ENCODE measurements at regions not wholly inside any gene's neighbourhood (a gene's known extent, or its start where the extent isn't known, plus 50 kb on each side); places are given as distances from the start of the nearest gene placed in this dataset.
A peak's percentile ranks its signal among the peaks of the same experiment; 100 is the strongest.
"Not testable (repeated sequence)": the region's sequence is repeated elsewhere in the genome, so short reads cannot be mapped to it uniquely, and the experiment has no call there.

- no peak for DNase-seq (ENCODE audit: low spot score)
Observed at GRCh38 chr17:72452286-72453173, 331.7 kb downstream of the SOX9 start.

GRCh38 chr17:72454342-72454741 is 333.5 kb downstream of the SOX9 start:
- no peak for DNase-seq (ENCODE audit: low spot score)

- no peak for DNase-seq (ENCODE audit: low spot score)
Observed at GRCh38 chr17:72455562-72455961, 334.7 kb downstream of the SOX9 start.

- no peak for DNase-seq (ENCODE audit: low spot score)
Observed at GRCh38 chr17:72456075-72456474, 335.3 kb downstream of the SOX9 start.

GRCh38 chr17:72457712-72458111 is 336.9 kb downstream of the SOX9 start:
- no peak for DNase-seq (ENCODE audit: low spot score)

- no peak for DNase-seq (ENCODE audit: low spot score)
Observed at GRCh38 chr17:72458301-72458700, 337.5 kb downstream of the SOX9 start.

GRCh38 chr17:72460711-72461110 is 339.9 kb downstream of the SOX9 start:
- no peak for DNase-seq (ENCODE audit: low spot score)

GRCh38 chr17:72461757-72462156 is 340.9 kb downstream of the SOX9 start:
- no peak for DNase-seq (ENCODE audit: low spot score)

- DNase-seq (ENCODE audit: low spot score), result no peak
Observed at GRCh38 chr17:72462407-72462806, 341.6 kb downstream of the SOX9 start.

- no peak for DNase-seq (ENCODE audit: low spot score)
Observed at GRCh38 chr17:72462814-72463213, 342.0 kb downstream of the SOX9 start.

- no peak for DNase-seq (ENCODE audit: low spot score)
Observed at GRCh38 chr17:72463287-72464102, 342.7 kb downstream of the SOX9 start.

GRCh38 chr17:72464221-72464620 is 343.4 kb downstream of the SOX9 start:
- not testable (repeated sequence) for DNase-seq (ENCODE audit: low spot score)

- peak; percentile 78 for DNase-seq (ENCODE audit: low spot score)
Observed at GRCh38 chr17:72465191-72466024, 344.6 kb downstream of the SOX9 start.

- no peak for DNase-seq (ENCODE audit: low spot score)
Observed at GRCh38 chr17:72466199-72466598, 345.4 kb downstream of the SOX9 start.

GRCh38 chr17:72466606-72467005 is 345.8 kb downstream of the SOX9 start:
- no peak for DNase-seq (ENCODE audit: low spot score)

GRCh38 chr17:72467841-72468653 is 347.2 kb downstream of the SOX9 start:
- DNase-seq (ENCODE audit: low spot score), result no peak

- no peak for DNase-seq (ENCODE audit: low spot score)
Observed at GRCh38 chr17:72468841-72469240, 348.0 kb downstream of the SOX9 start.

- no peak for DNase-seq (ENCODE audit: low spot score)
Observed at GRCh38 chr17:72470121-72470705, 349.4 kb downstream of the SOX9 start.

- no peak for DNase-seq (ENCODE audit: low spot score)
Observed at GRCh38 chr17:72470734-72471133, 349.9 kb downstream of the SOX9 start.

- no peak for DNase-seq (ENCODE audit: low spot score)
Observed at GRCh38 chr17:72471296-72471695, 350.5 kb downstream of the SOX9 start.

GRCh38 chr17:72472106-72472505 is 351.3 kb downstream of the SOX9 start:
- DNase-seq (ENCODE audit: low spot score), result no peak

Measured in COLO829 (cell line).